HCT116 (cell line): ENCODE measurements at regions not wholly inside any gene's neighbourhood (a gene's known extent, or its start where the extent isn't known, plus 50 kb on each side); places are given as distances from the start of the nearest gene placed in this dataset.

ENCODE experiments used
- ATAC-seq: fragments of 200-7000 bp; cut with Tn5 transposase; 2 replicates; pipeline ENCODE4 v1.9.1; 2020; ENCODE audit warnings: mild to moderate bottlenecking, moderate library complexity
- BruUV-seq: library from RNA; stranded (reverse); fragments of 400-500 nt; replicated peaks from 2 replicates; lab custom pipeline; 2021; lab: Mats Ljungman, UMichigan
- CTCF ChIA-PET: fragments of 300-600 bp; sonication (Branson Sonifier 250); formaldehyde crosslinking; loops from one replicate; lab custom pipeline; 2021; ENCODE audit warnings: antibody characterized with exemption; lab: Charles Lee
- POLR2A ChIA-PET: fragments of 300-600, 350-600 bp; sonication (Branson Sonifier 250); formaldehyde crosslinking; loops from one replicate; lab custom pipeline; 2021; ENCODE audit warnings: antibody characterized with exemption; lab: Charles Lee
- RAD21 ChIA-PET, 2 experiments: fragments of 300-600 bp; sonication (Branson Sonifier 250); formaldehyde crosslinking; loops; one replicate each; lab custom pipeline; 2023; ENCODE audit warnings: low total read pairs in 2 of 2; ENCODE audit not compliant: uncharacterized antibody in 2 of 2, unreplicated experiment in 2 of 2, low non-redundant PET in 1 of 2; lab: Charles Lee
- DNase-seq: peaks from one replicate; pipeline ENCODE4 v3.0.0-alpha.2; 2010; ENCODE audit warnings: low read depth, low spot score
- H2AFZ ChIP-seq: fragments of 200-600 bp; shearing (Covaris generic), sonication (generic); 2 replicates; pipeline ENCODE4 v1.6.1; 2017; ENCODE audit warnings: low read depth, mixed run types, mixed read lengths, antibody characterized with exemption, low read length; ENCODE audit not compliant: poor library complexity, severe bottlenecking
- H3K27ac ChIP-seq: 2 replicates; pipeline ENCODE4 v1.5.1; 2012; ENCODE audit warnings: low read depth, low read length
- H3K27me3 ChIP-seq: fragments of 200-600 bp; sonication (generic); 2 replicates; pipeline ENCODE4 v1.6.1; 2016; ENCODE audit warnings: mixed run types, low read length, mixed read lengths; ENCODE audit not compliant: insufficient read depth
- H3K36me3 ChIP-seq, 2 experiments: fragments of 200-500 bp in 1 of 2; fragments of 200-600 bp in 1 of 2; sonication (Bioruptor generic) in 1 of 2; sonication (generic) in 1 of 2; 2 replicates each; pipeline versions ENCODE4 v1.5.1 to v1.6.1; 2014 to 2016; ENCODE audit warnings: low read length in 2 of 2, inconsistent platforms in 1 of 2, mixed read lengths in 1 of 2, mixed run types in 1 of 2; ENCODE audit not compliant: insufficient read depth in 2 of 2, control insufficient read depth in 1 of 2
- H3K4me1 ChIP-seq, 2 experiments: fragments of 200-600 bp in 1 of 2; sonication (generic) in 1 of 2; 2 replicates each; pipeline versions ENCODE4 v1.5.1 to v1.6.1; 2012 to 2017; ENCODE audit warnings: low read length in 2 of 2, inconsistent platforms in 1 of 2, mild to moderate bottlenecking in 1 of 2, mixed read lengths in 1 of 2, mixed run types in 1 of 2, moderate library complexity in 1 of 2; ENCODE audit not compliant: insufficient read depth in 2 of 2, control insufficient read depth in 1 of 2
- H3K4me2 ChIP-seq: fragments of 200-600 bp; sonication (generic); 2 replicates; pipeline ENCODE4 v1.6.1; 2017; ENCODE audit warnings: mixed run types, low read length, mixed read lengths
- H3K4me3 ChIP-seq, 2 experiments: fragments of 200-600 bp in 1 of 2; sonication (generic) in 1 of 2; replicated peaks in 1 of 2; 2 replicates each; pipeline ENCODE4 v1.5.1; 2011 to 2016; ENCODE audit warnings: low read length in 2 of 2, control low read depth in 1 of 2, low read depth in 1 of 2, mild to moderate bottlenecking in 1 of 2, mixed read lengths in 1 of 2, mixed run types in 1 of 2
- H3K79me2 ChIP-seq: fragments of 200-600 bp; sonication (generic); 2 replicates; pipeline ENCODE4 v1.6.1; 2017; ENCODE audit warnings: mild to moderate bottlenecking, mixed run types, low read length, moderate library complexity, mixed read lengths; ENCODE audit not compliant: insufficient read depth
- H3K9ac ChIP-seq: fragments of 200-600 bp; sonication (generic); 2 replicates; pipeline ENCODE4 v1.6.1; 2016; ENCODE audit warnings: low read length, mixed read lengths
- H3K9me2 ChIP-seq: fragments of 200-600 bp; sonication (generic), shearing (Covaris generic); 2 replicates; pipeline ENCODE4 v1.6.1; 2017; ENCODE audit warnings: mixed run types, mild to moderate bottlenecking, moderate library complexity; ENCODE audit not compliant: insufficient read depth
- H3K9me3 ChIP-seq, 2 experiments: fragments of 200-500 bp in 1 of 2; fragments of 200-600 bp in 1 of 2; sonication (Bioruptor generic) in 1 of 2; sonication (generic) in 1 of 2; 2 replicates each; pipeline ENCODE4 v1.6.1; 2014 to 2017; ENCODE audit warnings: low read length in 2 of 2, mixed read lengths in 2 of 2, inconsistent platforms in 1 of 2, low read depth in 1 of 2, mild to moderate bottlenecking in 1 of 2, mixed run types in 1 of 2, moderate library complexity in 1 of 2; ENCODE audit not compliant: control insufficient read depth in 1 of 2, insufficient read depth in 1 of 2
- H4K20me1 ChIP-seq: fragments of 200-600 bp; sonication (generic), shearing (Covaris generic); 2 replicates; pipeline ENCODE4 v1.6.1; 2017; ENCODE audit warnings: mixed run types, mild to moderate bottlenecking, moderate library complexity; ENCODE audit not compliant: insufficient read depth
- CEBPB ChIP-seq: IDR thresholded peaks from 2 replicates; pipeline ENCODE4 v1.6.1; 2012; ENCODE audit warnings: low read depth
- EGR1 ChIP-seq: IDR thresholded peaks from 2 replicates; pipeline ENCODE4 v1.6.1; 2012; ENCODE audit warnings: low read depth
- ELF1 ChIP-seq: IDR thresholded peaks from 2 replicates; pipeline ENCODE4 v1.6.1; 2012; ENCODE audit warnings: low read depth, borderline replicate concordance
- EZH2phosphoT487 ChIP-seq: fragments of 200-600 bp; IDR thresholded peaks from 2 replicates; pipeline ENCODE4 v1.6.1; 2018; ENCODE audit warnings: antibody characterized with exemption, borderline replicate concordance
- JUND ChIP-seq: IDR thresholded peaks from 2 replicates; pipeline ENCODE4 v1.6.1; 2012
- RAD21 ChIP-seq: IDR thresholded peaks from 2 replicates; pipeline ENCODE4 v1.6.1; 2012; ENCODE audit warnings: low read depth, mild to moderate bottlenecking
- SP1 ChIP-seq: IDR thresholded peaks from 2 replicates; pipeline ENCODE4 v1.6.1; 2012; ENCODE audit warnings: low read depth
- ZNF274 ChIP-seq: fragments of 200-500 bp; sonication (Bioruptor generic); IDR thresholded peaks from 2 replicates; pipeline ENCODE4 v1.6.1; 2014; ENCODE audit warnings: mild to moderate bottlenecking, low read depth, low read length, inconsistent platforms
- intact Hi-C: fragments of 100-400 bp; cut with micrococcal nuclease; formaldehyde crosslinking; loops from 2 replicates; pipeline ENCODE4 v1.10.0; 2022
- TF ChIP-seq, protein P1 (sequence below): IDR thresholded peaks from 2 replicates; pipeline ENCODE4 v1.6.1; 2012; ENCODE audit warnings: low read depth
- TF ChIP-seq, protein P2 (sequence below): IDR thresholded peaks from 2 replicates; pipeline ENCODE4 v1.6.1; 2012

DNA sequence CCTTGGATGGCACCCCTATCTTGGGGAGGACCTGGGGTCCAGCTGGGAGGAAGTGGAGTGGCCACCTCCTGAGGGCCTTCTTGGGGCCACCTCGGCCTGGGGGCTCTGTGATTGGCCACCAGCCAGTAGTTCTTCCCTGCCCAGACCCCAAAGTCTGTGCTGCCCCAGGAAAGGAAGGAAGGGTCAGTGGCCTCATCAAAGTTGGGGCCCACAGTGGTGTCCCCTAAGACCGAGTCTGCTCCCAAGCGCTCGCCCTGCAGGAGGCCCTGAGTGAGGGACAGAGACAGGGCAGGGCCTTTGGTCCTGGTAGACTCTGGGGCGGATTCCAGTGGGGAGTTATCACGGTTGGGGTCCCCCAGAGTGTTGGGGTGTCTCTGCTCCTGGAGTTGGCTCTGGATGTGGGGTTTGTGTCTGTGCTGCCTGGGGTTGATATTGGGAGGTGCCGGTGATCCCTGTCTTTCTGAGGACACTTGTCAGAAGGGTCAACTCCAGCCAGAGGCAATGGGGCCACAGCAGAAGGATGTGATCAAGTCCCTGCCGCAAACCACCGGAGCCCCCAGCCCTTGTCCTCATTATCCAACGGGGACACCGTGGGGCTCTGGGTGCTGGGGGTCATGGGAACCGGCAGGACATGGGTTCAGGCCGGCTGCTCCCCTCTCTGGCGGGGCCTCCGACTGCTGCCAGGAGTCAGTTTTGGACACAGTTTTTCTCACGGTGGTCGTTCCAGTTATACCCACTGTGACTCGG is 364.3 kb downstream of the TMEM121 start (continued):
- TF ChIP-seq, protein P1, sequence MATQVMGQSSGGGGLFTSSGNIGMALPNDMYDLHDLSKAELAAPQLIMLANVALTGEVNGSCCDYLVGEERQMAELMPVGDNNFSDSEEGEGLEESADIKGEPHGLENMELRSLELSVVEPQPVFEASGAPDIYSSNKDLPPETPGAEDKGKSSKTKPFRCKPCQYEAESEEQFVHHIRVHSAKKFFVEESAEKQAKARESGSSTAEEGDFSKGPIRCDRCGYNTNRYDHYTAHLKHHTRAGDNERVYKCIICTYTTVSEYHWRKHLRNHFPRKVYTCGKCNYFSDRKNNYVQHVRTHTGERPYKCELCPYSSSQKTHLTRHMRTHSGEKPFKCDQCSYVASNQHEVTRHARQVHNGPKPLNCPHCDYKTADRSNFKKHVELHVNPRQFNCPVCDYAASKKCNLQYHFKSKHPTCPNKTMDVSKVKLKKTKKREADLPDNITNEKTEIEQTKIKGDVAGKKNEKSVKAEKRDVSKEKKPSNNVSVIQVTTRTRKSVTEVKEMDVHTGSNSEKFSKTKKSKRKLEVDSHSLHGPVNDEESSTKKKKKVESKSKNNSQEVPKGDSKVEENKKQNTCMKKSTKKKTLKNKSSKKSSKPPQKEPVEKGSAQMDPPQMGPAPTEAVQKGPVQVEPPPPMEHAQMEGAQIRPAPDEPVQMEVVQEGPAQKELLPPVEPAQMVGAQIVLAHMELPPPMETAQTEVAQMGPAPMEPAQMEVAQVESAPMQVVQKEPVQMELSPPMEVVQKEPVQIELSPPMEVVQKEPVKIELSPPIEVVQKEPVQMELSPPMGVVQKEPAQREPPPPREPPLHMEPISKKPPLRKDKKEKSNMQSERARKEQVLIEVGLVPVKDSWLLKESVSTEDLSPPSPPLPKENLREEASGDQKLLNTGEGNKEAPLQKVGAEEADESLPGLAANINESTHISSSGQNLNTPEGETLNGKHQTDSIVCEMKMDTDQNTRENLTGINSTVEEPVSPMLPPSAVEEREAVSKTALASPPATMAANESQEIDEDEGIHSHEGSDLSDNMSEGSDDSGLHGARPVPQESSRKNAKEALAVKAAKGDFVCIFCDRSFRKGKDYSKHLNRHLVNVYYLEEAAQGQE, result no peak
- TF ChIP-seq ZNF274 (no peak), EZH2phosphoT487 (no peak), CEBPB (no peak), RAD21 (no peak), ELF1 (no peak)
- TF ChIP-seq, protein P2, sequence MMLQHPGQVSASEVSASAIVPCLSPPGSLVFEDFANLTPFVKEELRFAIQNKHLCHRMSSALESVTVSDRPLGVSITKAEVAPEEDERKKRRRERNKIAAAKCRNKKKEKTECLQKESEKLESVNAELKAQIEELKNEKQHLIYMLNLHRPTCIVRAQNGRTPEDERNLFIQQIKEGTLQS, result no peak

- Histone ChIP-seq H4K20me1 (no peaks in the 10 kb centered on the region), H2AFZ (no peak overlapping the region), H3K27me3 (no peaks in the 10 kb centered on the region), H3K4me1 (no peaks in the 10 kb centered on the region), H3K79me2 (no peaks in the 10 kb centered on the region), H3K9ac (no peak overlapping the region), H3K36me3 (no peaks in the 10 kb centered on the region), H3K9me2 (no peaks in the 10 kb centered on the region), H3K27ac (no peak overlapping the region), H3K4me3 (no peak overlapping the region), H3K9me3 (no peaks in the 10 kb centered on the region), H3K4me2 (no peak overlapping the region)
- BruUV-seq, result no TSS peak
- no peak for ATAC-seq
- no peak for TF ChIP-seq ZNF274
- TF ChIP-seq SP1, result no peak
- TF ChIP-seq, protein P1, result no peak
- TF ChIP-seq EGR1, result no peak
- no peak for TF ChIP-seq JUND
- DNase-seq, result no peak
- ChIA-PET RAD21 (no interaction called here), POLR2A (no interaction called here), CTCF (no interaction called here)
- intact Hi-C loops, result no loop called here
Measured at GRCh38 chr14:105891221-105891602, 364.8 kb downstream of the TMEM121 start.
